ENCODE measurements at regions not wholly inside any gene's neighbourhood (a gene's known extent, or its start where the extent isn't known, plus 50 kb on each side); places are given as distances from the start of the nearest gene placed in this dataset.

GRCh38 chrX:39891781-39892180 is 206.0 kb downstream of the BCOR start:
- peak; percentile 13 for DNase-seq
- Histone ChIP-seq H3K4me3 (ENCODE audit: low read length) (no peak overlapping the region), H3K9ac (ENCODE audit: low read length) (no peak overlapping the region), H2AFZ (ENCODE audit: low read length) (no peak overlapping the region), H3K27me3 (ENCODE audit: low read length) (no peaks in the 10 kb centered on the region), H3K36me3 (ENCODE audit: low read depth, low read length) (no peaks in the 10 kb centered on the region), H3F3A (ENCODE audit: low read length, unreplicated experiment) (no peaks in the 10 kb centered on the region), H3K4me2 (ENCODE audit: low read length) (no peak overlapping the region), H3K9me2 (replicated peaks; ENCODE audit: low read length) (no peaks in the 10 kb centered on the region), H4K20me1 (ENCODE audit: low read length) (no peaks in the 10 kb centered on the region), H3K4me1 (ENCODE audit: insufficient read depth, low read length) (peaks cover 32% of the 10 kb centered on the region), H3K27ac (ENCODE audit: low read length) (no peak overlapping the region), H3K9me3 (ENCODE audit: low read length) (no peaks in the 10 kb centered on the region), H3K79me2 (ENCODE audit: low read length) (no peaks in the 10 kb centered on the region)
- ATAC-seq = no peak
- intact Hi-C loops (cut with micrococcal nuclease) = loop anchor here (10.0 kb wide), 1 partner anchor 283 kb away; no protein-coding TSS in a partner anchor
- TF ChIP-seq CTCF (conservative IDR thresholded peaks at IDR 0.05; ENCODE audit: low read depth, low read length) = no peak
- no peak for TF ChIP-seq EZH2phosphoT487 (IDR thresholded peaks at IDR 0.05; ENCODE audit: borderline replicate concordance, low read length)
- TF ChIP-seq EZH2 (IDR thresholded peaks at IDR 0.05; ENCODE audit: low read length, unreplicated experiment) = no peak
- BruUV-seq (replicated peaks) = no TSS peak
- ChIA-PET CTCF (no interaction called here), POLR2A (ENCODE audit: unreplicated experiment) (no interaction called here)

GRCh38 chrX:39893417-39894338 is 204.1 kb downstream of the BCOR start:
- Histone ChIP-seq H3K9ac (ENCODE audit: low read length) (no peak overlapping the region), H2AFZ (ENCODE audit: low read length) (no peak overlapping the region), H3K9me2 (replicated peaks; ENCODE audit: low read length) (no peaks in the 10 kb centered on the region), H3K4me1 (ENCODE audit: insufficient read depth, low read length) (peaks cover 51% of the 10 kb centered on the region), H3K79me2 (ENCODE audit: low read length) (no peaks in the 10 kb centered on the region), H3F3A (ENCODE audit: low read length, unreplicated experiment) (no peaks in the 10 kb centered on the region), H3K27me3 (ENCODE audit: low read length) (no peaks in the 10 kb centered on the region), H3K4me3 (ENCODE audit: low read length) (no peak overlapping the region), H4K20me1 (ENCODE audit: low read length) (no peaks in the 10 kb centered on the region), H3K27ac (ENCODE audit: low read length) (no peak overlapping the region), H3K9me3 (ENCODE audit: low read length) (no peaks in the 10 kb centered on the region), H3K36me3 (ENCODE audit: low read depth, low read length) (no peaks in the 10 kb centered on the region), H3K4me2 (ENCODE audit: low read length) (0 out of 2 replicates have a peak overlapping the region, but pooled peaks have one; percentile 40)
- POLR2A ChIA-PET (ENCODE audit: unreplicated experiment) = no interaction called here
- ATAC-seq (no peak), DNase-seq (no peak)
- CTCF ChIA-PET = no interaction called here
- intact Hi-C loops (cut with micrococcal nuclease) = loop anchor here (10.0 kb wide), 1 partner anchor 281 kb away; no protein-coding TSS in a partner anchor
- no TSS peak for BruUV-seq (replicated peaks)
- TF ChIP-seq EZH2 (IDR thresholded peaks at IDR 0.05; ENCODE audit: low read length, unreplicated experiment) (no peak), CTCF (conservative IDR thresholded peaks at IDR 0.05; ENCODE audit: low read depth, low read length) (no peak), EZH2phosphoT487 (IDR thresholded peaks at IDR 0.05; ENCODE audit: borderline replicate concordance, low read length) (no peak)

- Histone ChIP-seq H3F3A (ENCODE audit: low read length, unreplicated experiment) (no peaks in the 10 kb centered on the region), H3K9ac (ENCODE audit: low read length) (peak overlapping the region; percentile 36), H3K4me2 (ENCODE audit: low read length) (peak overlapping the region; percentile 40), H3K4me1 (ENCODE audit: insufficient read depth, low read length) (peaks cover 55% of the 10 kb centered on the region), H3K27ac (ENCODE audit: low read length) (peak overlapping the region; percentile 66), H3K79me2 (ENCODE audit: low read length) (no peaks in the 10 kb centered on the region), H3K27me3 (ENCODE audit: low read length) (no peaks in the 10 kb centered on the region), H3K9me2 (replicated peaks; ENCODE audit: low read length) (no peaks in the 10 kb centered on the region), H3K4me3 (ENCODE audit: low read length) (peak overlapping the region; percentile 40; the same call in 1 of the 2 replicates), H2AFZ (ENCODE audit: low read length) (peak overlapping the region; percentile 67), H4K20me1 (ENCODE audit: low read length) (no peaks in the 10 kb centered on the region), H3K9me3 (ENCODE audit: low read length) (no peaks in the 10 kb centered on the region), H3K36me3 (ENCODE audit: low read depth, low read length) (no peaks in the 10 kb centered on the region)
- peak; percentile 62 for DNase-seq
- TF ChIP-seq EZH2phosphoT487 (IDR thresholded peaks at IDR 0.05; ENCODE audit: borderline replicate concordance, low read length) (no peak), EZH2 (IDR thresholded peaks at IDR 0.05; ENCODE audit: low read length, unreplicated experiment) (no peak), CTCF (conservative IDR thresholded peaks at IDR 0.05; ENCODE audit: low read depth, low read length) (no peak)
- CTCF ChIA-PET = no interaction called here
- BruUV-seq (replicated peaks) = no TSS peak
- POLR2A ChIA-PET (ENCODE audit: unreplicated experiment) = no interaction called here
- intact Hi-C loops (cut with micrococcal nuclease) = loop anchor here (5.0 to 10.0 kb wide), 4 partner anchors 82 to 280 kb away; partner anchors contain the start of gene BCOR
- ATAC-seq = peak; percentile 12
Observed at GRCh38 chrX:39894683-39895082, 203.1 kb downstream of the BCOR start.
